ENCODE measurements at regions not wholly inside any gene's neighbourhood (a gene's known extent, or its start where the extent isn't known, plus 50 kb on each side); places are given as distances from the start of the nearest gene placed in this dataset.

DNA sequence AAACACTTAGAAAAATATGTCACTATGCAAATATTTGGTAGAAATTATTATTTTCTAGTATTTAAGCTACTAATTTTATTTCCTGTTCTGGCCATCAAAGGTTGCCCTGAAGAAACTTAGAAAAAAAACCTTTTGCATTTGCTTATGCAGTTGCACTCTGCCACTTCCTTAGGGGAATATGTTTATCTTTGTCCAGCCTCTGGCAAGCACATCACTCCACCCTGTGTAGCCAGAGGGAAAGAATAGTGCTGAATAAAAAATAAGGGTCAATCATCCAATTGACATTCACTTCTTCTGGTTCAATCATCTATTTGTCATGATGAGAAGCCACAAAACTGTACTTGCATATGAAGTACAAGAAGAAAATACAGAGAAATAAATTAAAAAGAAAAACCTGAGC, 72.8 kb downstream of the CETN3 start:
- Histone ChIP-seq H3K4me1 (ENCODE audit: control insufficient read depth, insufficient read depth, low read length) (no peaks in the 10 kb centered on the region), H3K27ac (ENCODE audit: low read length) (no peak overlapping the region), H3K36me3 (ENCODE audit: control insufficient read depth, insufficient read depth, low read length) (no peaks in the 10 kb centered on the region; the same call in 1 of the 2 replicates), H3K4me3 (ENCODE audit: low read depth in 2 of 2, low read length in 2 of 2) (no peak overlapping the region), H3K27me3 (ENCODE audit: control insufficient read depth, insufficient read depth, low read length) (no peaks in the 10 kb centered on the region), H3K9me3 (ENCODE audit: control insufficient read depth, insufficient read depth, low read depth, low read length) (no peaks in the 10 kb centered on the region)
- ChIA-PET POLR2A (no interaction called here), CTCF (no interaction called here)
- intact Hi-C loops (cut with micrococcal nuclease; ENCODE audit: unreplicated experiment): no loop called here
- in situ Hi-C loops (cut with HindIII; ENCODE audit: low pct_unique_long_range_greater_than_20kb, low sequenced_read_pairs): no loop called here
- no peak for DNase-seq (ENCODE audit: low read depth, low spot score)
- BruUV-seq (replicated peaks): no TSS peak
- TF ChIP-seq SIN3A (IDR thresholded peaks at IDR 0.05; ENCODE audit: borderline replicate concordance, insufficient read depth, low read depth, low read length): no peak
- TF ChIP-seq TCF7L2 (IDR thresholded peaks at IDR 0.05; ENCODE audit: low read depth, low read length): no peak
- ATAC-seq: no peak

DNA sequence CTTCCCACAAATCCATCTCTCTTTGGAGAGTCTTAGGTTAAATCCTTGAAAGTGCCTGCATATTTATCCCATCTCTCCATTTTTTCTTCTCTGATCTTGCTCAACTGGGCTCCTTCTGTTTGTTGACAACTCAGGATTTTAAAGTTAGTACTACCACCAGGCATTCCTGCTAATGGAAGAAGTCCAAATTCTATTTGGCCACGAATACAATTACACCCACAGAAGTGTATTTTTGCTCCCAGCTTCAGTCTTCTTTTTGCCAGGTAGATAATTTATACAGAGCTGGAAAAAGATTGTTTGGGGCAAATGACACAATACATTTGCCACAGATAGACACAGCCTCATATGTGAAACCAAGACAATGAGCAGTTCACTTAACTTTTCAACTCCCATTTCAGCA, 74.8 kb downstream of the CETN3 start:
- BruUV-seq (replicated peaks): no TSS peak
- no peak for ATAC-seq
- intact Hi-C loops (cut with micrococcal nuclease; ENCODE audit: unreplicated experiment) (no loop called here), in situ Hi-C loops (cut with HindIII; ENCODE audit: low pct_unique_long_range_greater_than_20kb, low sequenced_read_pairs) (no loop called here)
- no peaks in the 10 kb centered on the region for H3K36me3 ChIP-seq (ENCODE audit: control insufficient read depth, insufficient read depth, low read length)
- H3K4me1 ChIP-seq (ENCODE audit: control insufficient read depth, insufficient read depth, low read length): no peaks in the 10 kb centered on the region
- H3K4me3 ChIP-seq (ENCODE audit: low read depth in 2 of 2, low read length in 2 of 2): no peak overlapping the region
- ChIA-PET POLR2A (no interaction called here), CTCF (interaction anchor here (0.5 kb wide), 1 partner anchor 1588 kb away, joined by 3 read pairs; no protein-coding TSS in a partner anchor)
- TF ChIP-seq TCF7L2 (IDR thresholded peaks at IDR 0.05; ENCODE audit: low read depth, low read length) (no peak), SIN3A (IDR thresholded peaks at IDR 0.05; ENCODE audit: borderline replicate concordance, insufficient read depth, low read depth, low read length) (no peak), POLR2AphosphoS5 (IDR thresholded peaks at IDR 0.05; ENCODE audit: low read depth, low read length) (no peak)
- TF ChIP-seq, protein P1, sequence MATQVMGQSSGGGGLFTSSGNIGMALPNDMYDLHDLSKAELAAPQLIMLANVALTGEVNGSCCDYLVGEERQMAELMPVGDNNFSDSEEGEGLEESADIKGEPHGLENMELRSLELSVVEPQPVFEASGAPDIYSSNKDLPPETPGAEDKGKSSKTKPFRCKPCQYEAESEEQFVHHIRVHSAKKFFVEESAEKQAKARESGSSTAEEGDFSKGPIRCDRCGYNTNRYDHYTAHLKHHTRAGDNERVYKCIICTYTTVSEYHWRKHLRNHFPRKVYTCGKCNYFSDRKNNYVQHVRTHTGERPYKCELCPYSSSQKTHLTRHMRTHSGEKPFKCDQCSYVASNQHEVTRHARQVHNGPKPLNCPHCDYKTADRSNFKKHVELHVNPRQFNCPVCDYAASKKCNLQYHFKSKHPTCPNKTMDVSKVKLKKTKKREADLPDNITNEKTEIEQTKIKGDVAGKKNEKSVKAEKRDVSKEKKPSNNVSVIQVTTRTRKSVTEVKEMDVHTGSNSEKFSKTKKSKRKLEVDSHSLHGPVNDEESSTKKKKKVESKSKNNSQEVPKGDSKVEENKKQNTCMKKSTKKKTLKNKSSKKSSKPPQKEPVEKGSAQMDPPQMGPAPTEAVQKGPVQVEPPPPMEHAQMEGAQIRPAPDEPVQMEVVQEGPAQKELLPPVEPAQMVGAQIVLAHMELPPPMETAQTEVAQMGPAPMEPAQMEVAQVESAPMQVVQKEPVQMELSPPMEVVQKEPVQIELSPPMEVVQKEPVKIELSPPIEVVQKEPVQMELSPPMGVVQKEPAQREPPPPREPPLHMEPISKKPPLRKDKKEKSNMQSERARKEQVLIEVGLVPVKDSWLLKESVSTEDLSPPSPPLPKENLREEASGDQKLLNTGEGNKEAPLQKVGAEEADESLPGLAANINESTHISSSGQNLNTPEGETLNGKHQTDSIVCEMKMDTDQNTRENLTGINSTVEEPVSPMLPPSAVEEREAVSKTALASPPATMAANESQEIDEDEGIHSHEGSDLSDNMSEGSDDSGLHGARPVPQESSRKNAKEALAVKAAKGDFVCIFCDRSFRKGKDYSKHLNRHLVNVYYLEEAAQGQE (IDR thresholded peaks at IDR 0.05; ENCODE audit: insufficient read depth in 1 of 2, low read depth in 2 of 2, low read length in 1 of 2): no peak
- TF ChIP-seq, protein P2, sequence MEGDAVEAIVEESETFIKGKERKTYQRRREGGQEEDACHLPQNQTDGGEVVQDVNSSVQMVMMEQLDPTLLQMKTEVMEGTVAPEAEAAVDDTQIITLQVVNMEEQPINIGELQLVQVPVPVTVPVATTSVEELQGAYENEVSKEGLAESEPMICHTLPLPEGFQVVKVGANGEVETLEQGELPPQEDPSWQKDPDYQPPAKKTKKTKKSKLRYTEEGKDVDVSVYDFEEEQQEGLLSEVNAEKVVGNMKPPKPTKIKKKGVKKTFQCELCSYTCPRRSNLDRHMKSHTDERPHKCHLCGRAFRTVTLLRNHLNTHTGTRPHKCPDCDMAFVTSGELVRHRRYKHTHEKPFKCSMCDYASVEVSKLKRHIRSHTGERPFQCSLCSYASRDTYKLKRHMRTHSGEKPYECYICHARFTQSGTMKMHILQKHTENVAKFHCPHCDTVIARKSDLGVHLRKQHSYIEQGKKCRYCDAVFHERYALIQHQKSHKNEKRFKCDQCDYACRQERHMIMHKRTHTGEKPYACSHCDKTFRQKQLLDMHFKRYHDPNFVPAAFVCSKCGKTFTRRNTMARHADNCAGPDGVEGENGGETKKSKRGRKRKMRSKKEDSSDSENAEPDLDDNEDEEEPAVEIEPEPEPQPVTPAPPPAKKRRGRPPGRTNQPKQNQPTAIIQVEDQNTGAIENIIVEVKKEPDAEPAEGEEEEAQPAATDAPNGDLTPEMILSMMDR (IDR thresholded peaks at IDR 0.05): no peak
- no peaks in the 10 kb centered on the region for H3K27me3 ChIP-seq (ENCODE audit: control insufficient read depth, insufficient read depth, low read length)
- no peak for DNase-seq (ENCODE audit: low read depth, low spot score)
- no peak overlapping the region for H3K27ac ChIP-seq (ENCODE audit: low read length)
- H3K9me3 ChIP-seq (ENCODE audit: control insufficient read depth, insufficient read depth, low read depth, low read length): no peaks in the 10 kb centered on the region

GRCh38 chr5:90329911-90330310, 79.6 kb downstream of the CETN3 start:
- in situ Hi-C loops (cut with HindIII; ENCODE audit: low pct_unique_long_range_greater_than_20kb, low sequenced_read_pairs): no loop called here
- TF ChIP-seq, protein P1 (IDR thresholded peaks at IDR 0.05; ENCODE audit: insufficient read depth in 1 of 2, low read depth in 2 of 2, low read length in 1 of 2): no peak
- TF ChIP-seq, protein P2 (IDR thresholded peaks at IDR 0.05): no peak
- TF ChIP-seq SIN3A (IDR thresholded peaks at IDR 0.05; ENCODE audit: borderline replicate concordance, insufficient read depth, low read depth, low read length) (no peak), POLR2AphosphoS5 (IDR thresholded peaks at IDR 0.05; ENCODE audit: low read depth, low read length) (no peak)
- no peaks in the 10 kb centered on the region for H3K4me1 ChIP-seq (ENCODE audit: control insufficient read depth, insufficient read depth, low read length)
- H3K27ac ChIP-seq (ENCODE audit: low read length): no peak overlapping the region
- ChIA-PET CTCF (no interaction called here), POLR2A (no interaction called here)
- ATAC-seq (no peak), DNase-seq (ENCODE audit: low read depth, low spot score) (no peak)
- BruUV-seq (replicated peaks): no TSS peak
- no peaks in the 10 kb centered on the region for H3K36me3 ChIP-seq (ENCODE audit: control insufficient read depth, insufficient read depth, low read length)
- intact Hi-C loops (cut with micrococcal nuclease; ENCODE audit: unreplicated experiment): no loop called here
- no peaks in the 10 kb centered on the region for H3K27me3 ChIP-seq (ENCODE audit: control insufficient read depth, insufficient read depth, low read length)
- no peaks in the 10 kb centered on the region for H3K9me3 ChIP-seq (ENCODE audit: control insufficient read depth, insufficient read depth, low read depth, low read length)
- no peak overlapping the region for H3K4me3 ChIP-seq (ENCODE audit: low read depth in 2 of 2, low read length in 2 of 2)
